OCI-LY1 (cell line): ENCODE measurements at regions not wholly inside any gene's neighbourhood (a gene's known extent, or its start where the extent isn't known, plus 50 kb on each side); places are given as distances from the start of the nearest gene placed in this dataset.

Experiments
- H2AFZ ChIP-seq: fragments of 200-600 bp; sonication (generic), shearing (Covaris generic); 2 replicates; pipeline ENCODE4 v1.6.0; 2014; ENCODE audit warnings: antibody characterized with exemption, mild to moderate bottlenecking, low read length
- H3F3A ChIP-seq: fragments of 200-600 bp; sonication (generic), shearing (Covaris generic); 2 replicates; pipeline ENCODE4 v1.6.0; 2014; ENCODE audit warnings: mild to moderate bottlenecking, antibody characterized with exemption, low read length, moderate library complexity; ENCODE audit not compliant: insufficient read depth
- H3K27ac ChIP-seq: fragments of 200-600 bp; sonication (generic); 2 replicates; pipeline ENCODE4 v1.5.1; 2014; ENCODE audit warnings: low read length, mixed run types, mild to moderate bottlenecking, low read depth; ENCODE audit not compliant: poor library complexity, severe bottlenecking
- H3K27me3 ChIP-seq: fragments of 200-600 bp; sonication (generic); 2 replicates; pipeline ENCODE4 v1.6.0; 2014; ENCODE audit warnings: antibody characterized with exemption, mild to moderate bottlenecking, low read length, moderate library complexity; ENCODE audit not compliant: insufficient read depth
- H3K36me3 ChIP-seq: fragments of 200-600 bp; sonication (generic); 2 replicates; pipeline ENCODE4 v1.6.1; 2014; ENCODE audit warnings: mild to moderate bottlenecking, antibody characterized with exemption, low read length, moderate library complexity, mixed read lengths; ENCODE audit not compliant: insufficient read depth
- H3K4me1 ChIP-seq: fragments of 200-600 bp; sonication (generic); 2 replicates; pipeline ENCODE4 v1.5.1; 2014; ENCODE audit warnings: mild to moderate bottlenecking, low read length, moderate library complexity; ENCODE audit not compliant: insufficient read depth, severe bottlenecking
- H3K4me2 ChIP-seq: fragments of 200-600 bp; sonication (generic), shearing (Covaris generic); 2 replicates; pipeline ENCODE4 v1.6.1; 2014; ENCODE audit warnings: low read length
- H3K4me3 ChIP-seq: fragments of 200-600 bp; sonication (generic); 2 replicates; pipeline ENCODE4 v1.5.1; 2014; ENCODE audit warnings: low read length, low read depth, mild to moderate bottlenecking, mixed read lengths; ENCODE audit not compliant: poor library complexity, severe bottlenecking
- H3K79me2 ChIP-seq: fragments of 200-600 bp; shearing (Covaris generic); 2 replicates; pipeline ENCODE4 v1.6.1; 2016; ENCODE audit warnings: mixed run types, low read length, mixed read lengths; ENCODE audit not compliant: insufficient read depth
- H3K9ac ChIP-seq: fragments of 200-600 bp; sonication (generic), shearing (Covaris generic); 2 replicates; pipeline ENCODE4 v1.6.1; 2014; ENCODE audit warnings: mild to moderate bottlenecking, low read length, mixed read lengths
- H3K9me2 ChIP-seq: fragments of 200-600 bp; sonication (generic), shearing (Covaris generic); 2 replicates; pipeline ENCODE4 v1.6.1; 2014; ENCODE audit warnings: low read depth, mild to moderate bottlenecking, low read length, mixed read lengths
- H3K9me3 ChIP-seq: fragments of 200-600 bp; shearing (Covaris generic); 2 replicates; pipeline ENCODE4 v1.6.1; 2014; ENCODE audit warnings: low read length, mixed read lengths
- H4K20me1 ChIP-seq: fragments of 200-600 bp; sonication (generic), shearing (Covaris generic); 2 replicates; pipeline ENCODE4 v1.6.0; 2016; ENCODE audit warnings: mild to moderate bottlenecking, low read length; ENCODE audit not compliant: insufficient read depth
- CTCF ChIP-seq: fragments of 200-600 bp; sonication (generic), shearing (Covaris generic); IDR thresholded peaks from 2 replicates; pipeline ENCODE4 v1.5.1; 2017; ENCODE audit warnings: mild to moderate bottlenecking, antibody characterized with exemption, low read length, moderate library complexity, mixed read lengths
- EZH2 ChIP-seq: fragments of 200-600 bp; sonication (generic), shearing (Covaris generic); IDR thresholded peaks from 2 replicates; pipeline ENCODE4 v1.8.0; 2017; ENCODE audit warnings: borderline replicate concordance, mixed run types, mild to moderate bottlenecking, antibody characterized with exemption, low read length, moderate library complexity, mixed read lengths

GRCh38 chr17:30588798-30589247 is 111.6 kb downstream of the GOSR1 start:
- H3K4me2 ChIP-seq, result no peak overlapping the region
- H3K9me3 ChIP-seq, result no peaks in the 10 kb centered on the region

DNA sequence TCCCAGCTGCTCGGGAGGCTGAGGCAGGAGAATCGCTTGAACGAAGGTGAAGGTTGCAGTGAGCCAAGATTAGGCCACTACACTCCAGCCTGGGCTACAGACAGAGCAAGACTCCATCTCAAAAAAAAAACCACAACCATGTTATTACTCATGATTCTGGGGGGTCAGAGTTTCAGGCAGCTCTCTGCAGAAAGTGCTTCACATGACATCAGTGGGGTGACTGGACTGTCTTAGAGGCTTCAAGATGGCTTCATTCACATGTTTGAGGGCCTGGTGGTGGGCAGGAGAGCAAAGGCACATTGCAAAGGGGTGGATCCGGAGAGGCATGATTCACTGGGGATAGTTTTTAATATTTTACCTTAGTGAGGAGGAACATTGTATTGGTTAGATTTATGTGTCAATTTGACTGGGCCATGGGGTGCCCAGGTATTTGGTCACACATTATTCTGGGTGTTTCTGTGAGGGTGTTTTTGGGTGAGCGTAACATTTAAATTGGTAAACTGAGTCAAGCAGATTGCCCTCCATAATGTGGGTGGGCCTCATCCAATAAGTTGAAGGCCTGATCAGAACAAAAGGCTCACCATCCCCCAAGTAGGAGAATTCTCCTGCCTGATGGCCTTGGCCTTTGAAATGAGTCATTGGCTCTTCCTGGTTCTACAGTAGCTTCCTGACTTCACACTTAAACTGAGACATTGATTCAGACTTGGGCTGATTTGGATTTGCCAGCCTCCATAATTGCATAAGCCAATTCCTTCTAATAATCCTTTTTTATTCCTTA is 109.8 kb downstream of the GOSR1 start:
- Histone ChIP-seq H4K20me1 (no peaks in the 10 kb centered on the region), H3F3A (no peaks in the 10 kb centered on the region), H3K9me3 (no peaks in the 10 kb centered on the region), H3K9ac (no peak overlapping the region), H3K4me3 (no peak overlapping the region), H3K4me1 (no peaks in the 10 kb centered on the region), H3K9me2 (no peaks in the 10 kb centered on the region), H3K36me3 (no peaks in the 10 kb centered on the region), H3K27me3 (no peaks in the 10 kb centered on the region), H3K4me2 (no peak overlapping the region), H3K79me2 (no peaks in the 10 kb centered on the region), H2AFZ (no peak overlapping the region), H3K27ac (no peak overlapping the region)
- TF ChIP-seq CTCF (no peak), EZH2 (no peak)

More at GRCh38 chr17:30588798-30589247, 111.6 kb downstream of the GOSR1 start:
- no peak overlapping the region for H3K4me3 ChIP-seq
- TF ChIP-seq CTCF (no peak), EZH2 (no peak)
- H3K27me3 ChIP-seq, result no peaks in the 10 kb centered on the region
- no peaks in the 10 kb centered on the region for H3F3A ChIP-seq
- no peak overlapping the region for H2AFZ ChIP-seq
- H3K36me3 ChIP-seq, result no peaks in the 10 kb centered on the region
- no peak overlapping the region for H3K27ac ChIP-seq
- no peaks in the 10 kb centered on the region for H3K79me2 ChIP-seq
- H4K20me1 ChIP-seq, result no peaks in the 10 kb centered on the region
- no peaks in the 10 kb centered on the region for H3K9me2 ChIP-seq
- H3K4me1 ChIP-seq, result no peaks in the 10 kb centered on the region
- no peak overlapping the region for H3K9ac ChIP-seq

DNA sequence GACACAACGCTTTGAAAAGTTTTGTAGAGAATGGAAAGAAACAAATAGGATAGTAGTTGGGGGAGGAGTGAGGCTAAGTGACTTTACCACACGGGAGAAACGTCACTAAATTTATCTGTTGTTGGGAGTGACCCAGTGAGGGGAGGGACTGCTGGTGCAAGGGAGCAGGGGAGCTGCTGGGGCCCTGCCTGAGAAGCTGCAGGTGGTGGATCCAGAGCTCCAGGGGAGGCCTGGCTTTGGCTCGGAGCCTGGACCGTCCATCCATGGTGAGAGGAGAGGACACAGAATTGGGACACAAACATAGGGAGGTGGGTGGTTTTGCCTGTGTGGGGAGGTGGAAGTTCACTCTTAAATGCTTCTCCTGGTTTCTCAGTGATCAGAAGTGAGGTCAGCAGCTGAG is 107.6 kb downstream of the GOSR1 start:
- no peak overlapping the region for H3K27ac ChIP-seq

More for the DNA sequence above, 107.6 kb downstream of the GOSR1 start:
- Histone ChIP-seq H3K27me3 (no peaks in the 10 kb centered on the region), H3K4me1 (no peaks in the 10 kb centered on the region), H3K9me3 (no peaks in the 10 kb centered on the region), H3K4me3 (no peak overlapping the region), H2AFZ (no peak overlapping the region), H3F3A (no peaks in the 10 kb centered on the region), H3K36me3 (no peaks in the 10 kb centered on the region), H3K9ac (no peak overlapping the region), H3K9me2 (no peaks in the 10 kb centered on the region), H3K79me2 (no peaks in the 10 kb centered on the region), H4K20me1 (no peaks in the 10 kb centered on the region), H3K4me2 (no peak overlapping the region)
- TF ChIP-seq CTCF (no peak), EZH2 (no peak)
